ENCODE measurements at regions not wholly inside any gene's neighbourhood (a gene's known extent, or its start where the extent isn't known, plus 50 kb on each side); places are given as distances from the start of the nearest gene placed in this dataset.

- Mint-ChIP-seq H3K4me1 (peaks cover 17% of the 10 kb centered on the region), H3K4me3 (no peak overlapping the region), H3K36me3 (ENCODE audit: low read depth) (no peaks in the 10 kb centered on the region), H3K9me3 (no peaks in the 10 kb centered on the region), H3K27me3 (peaks cover 4% of the 10 kb centered on the region), H3K27ac (no peak overlapping the region)
- POLR2A ChIA-PET, result no interaction called here
- no peak for DNase-seq
- CTCF ChIA-PET, result interaction anchor here (2.0 kb wide), 1 partner anchor 9 kb away, joined by 5 read pairs; no protein-coding TSS in a partner anchor
Observed at GRCh38 chr9:107211284-107211923, 71.7 kb upstream of the RAD23B start.

GRCh38 chr9:107212613-107213012 lies 70.5 kb upstream of the RAD23B start:
- no peaks in the 10 kb centered on the region for H3K36me3 Mint-ChIP-seq (ENCODE audit: low read depth)
- no peak overlapping the region for H3K4me3 Mint-ChIP-seq
- H3K27ac Mint-ChIP-seq, result no peak overlapping the region
- DNase-seq, result no peak
- H3K9me3 Mint-ChIP-seq, result no peaks in the 10 kb centered on the region
- CTCF ChIA-PET, result no interaction called here
- POLR2A ChIA-PET, result no interaction called here
- peaks cover 17% of the 10 kb centered on the region for H3K4me1 Mint-ChIP-seq
- H3K27me3 Mint-ChIP-seq, result peaks cover 4% of the 10 kb centered on the region

- CTCF ChIA-PET, result interaction anchor here (0.9 kb wide), 1 partner anchor 11 kb away, joined by 3 read pairs; no protein-coding TSS in a partner anchor
- no peak overlapping the region for H3K4me3 Mint-ChIP-seq
Observed at GRCh38 chr9:107213080-107213479, 70.0 kb upstream of the RAD23B start.

GRCh38 chr9:107213561-107214028 lies 69.5 kb upstream of the RAD23B start:
- Mint-ChIP-seq H3K27ac (no peak overlapping the region), H3K36me3 (ENCODE audit: low read depth) (no peaks in the 10 kb centered on the region), H3K4me1 (peaks cover 17% of the 10 kb centered on the region), H3K4me3 (no peak overlapping the region), H3K9me3 (no peaks in the 10 kb centered on the region), H3K27me3 (peaks cover 4% of the 10 kb centered on the region)
- POLR2A ChIA-PET, result no interaction called here
- peak; percentile 23 for DNase-seq
- CTCF ChIA-PET, result interaction anchor here (0.9 kb wide), 1 partner anchor 11 kb away, joined by 3 read pairs; no protein-coding TSS in a partner anchor

More at GRCh38 chr9:107213080-107213479, 70.0 kb upstream of the RAD23B start:
- no peak overlapping the region for H3K27ac Mint-ChIP-seq
- no peaks in the 10 kb centered on the region for H3K36me3 Mint-ChIP-seq (ENCODE audit: low read depth)
- H3K4me1 Mint-ChIP-seq, result peaks cover 17% of the 10 kb centered on the region
- H3K27me3 Mint-ChIP-seq, result peaks cover 4% of the 10 kb centered on the region
- H3K9me3 Mint-ChIP-seq, result no peaks in the 10 kb centered on the region
- DNase-seq, result no peak
- POLR2A ChIA-PET, result no interaction called here

GRCh38 chr9:107214381-107214780 lies 68.7 kb upstream of the RAD23B start:
- Mint-ChIP-seq H3K27ac (no peak overlapping the region), H3K4me1 (peaks cover 17% of the 10 kb centered on the region), H3K36me3 (ENCODE audit: low read depth) (no peaks in the 10 kb centered on the region), H3K4me3 (no peak overlapping the region), H3K9me3 (no peaks in the 10 kb centered on the region), H3K27me3 (peaks cover 4% of the 10 kb centered on the region)
- DNase-seq, result no peak
- POLR2A ChIA-PET, result no interaction called here
- CTCF ChIA-PET, result no interaction called here

GRCh38 chr9:107214915-107215314 lies 68.2 kb upstream of the RAD23B start:
- Mint-ChIP-seq H3K4me3 (no peak overlapping the region), H3K27ac (no peak overlapping the region), H3K4me1 (peaks cover 17% of the 10 kb centered on the region), H3K27me3 (peaks cover 3% of the 10 kb centered on the region), H3K36me3 (ENCODE audit: low read depth) (no peaks in the 10 kb centered on the region), H3K9me3 (no peaks in the 10 kb centered on the region)
- CTCF ChIA-PET, result no interaction called here
- POLR2A ChIA-PET, result no interaction called here
- no peak for DNase-seq

GRCh38 chr9:107215381-107215780 lies 67.7 kb upstream of the RAD23B start:
- CTCF ChIA-PET, result no interaction called here
- no peak for DNase-seq
- Mint-ChIP-seq H3K9me3 (no peaks in the 10 kb centered on the region), H3K4me1 (peaks cover 17% of the 10 kb centered on the region), H3K4me3 (no peak overlapping the region), H3K36me3 (ENCODE audit: low read depth) (no peaks in the 10 kb centered on the region), H3K27ac (no peak overlapping the region), H3K27me3 (no peaks in the 10 kb centered on the region)
- POLR2A ChIA-PET, result no interaction called here

GRCh38 chr9:107216329-107216728 lies 66.8 kb upstream of the RAD23B start:
- POLR2A ChIA-PET, result no interaction called here
- H3K9me3 Mint-ChIP-seq, result no peaks in the 10 kb centered on the region
- H3K36me3 Mint-ChIP-seq (ENCODE audit: low read depth), result no peaks in the 10 kb centered on the region
- CTCF ChIA-PET, result no interaction called here
- H3K4me1 Mint-ChIP-seq, result peaks cover 17% of the 10 kb centered on the region
- no peak overlapping the region for H3K27ac Mint-ChIP-seq
- H3K4me3 Mint-ChIP-seq, result no peak overlapping the region
- no peak for DNase-seq
- H3K27me3 Mint-ChIP-seq, result no peaks in the 10 kb centered on the region

GRCh38 chr9:107218829-107219485 lies 64.1 kb upstream of the RAD23B start:
- ChIA-PET POLR2A (no interaction called here), CTCF (no interaction called here)
- peaks cover 4% of the 10 kb centered on the region for H3K4me1 Mint-ChIP-seq
- no peaks in the 10 kb centered on the region for H3K9me3 Mint-ChIP-seq
- no peak overlapping the region for H3K27ac Mint-ChIP-seq
- no peak overlapping the region for H3K4me3 Mint-ChIP-seq
- no peak for DNase-seq
- peaks cover 7% of the 10 kb centered on the region for H3K27me3 Mint-ChIP-seq
- no peaks in the 10 kb centered on the region for H3K36me3 Mint-ChIP-seq (ENCODE audit: low read depth)

GRCh38 chr9:107219486-107220077 lies 63.5 kb upstream of the RAD23B start:
- no peaks in the 10 kb centered on the region for H3K9me3 Mint-ChIP-seq
- H3K4me3 Mint-ChIP-seq, result no peak overlapping the region
- ChIA-PET CTCF (interaction anchor here (1.8 kb wide), 1 partner anchor 9 kb away, joined by 5 read pairs; no protein-coding TSS in a partner anchor), POLR2A (no interaction called here)
- no peaks in the 10 kb centered on the region for H3K36me3 Mint-ChIP-seq (ENCODE audit: low read depth)
- peaks cover 3% of the 10 kb centered on the region for H3K4me1 Mint-ChIP-seq
- peaks cover 7% of the 10 kb centered on the region for H3K27me3 Mint-ChIP-seq
- no peak for DNase-seq
- H3K27ac Mint-ChIP-seq, result no peak overlapping the region

GRCh38 chr9:107221321-107221720 lies 61.8 kb upstream of the RAD23B start:
- DNase-seq, result no peak
- CTCF ChIA-PET, result interaction anchor here (0.6 to 1.8 kb wide), 2 partner anchors 10 to 222 kb away, joined by 3 to 5 read pairs; no protein-coding TSS in a partner anchor
- no peak overlapping the region for H3K4me3 Mint-ChIP-seq

GRCh38 chr9:107222020-107222522 lies 61.0 kb upstream of the RAD23B start:
- ChIA-PET POLR2A (no interaction called here), CTCF (interaction anchor here (0.6 kb wide), 1 partner anchor 18 kb away, joined by 3 read pairs; no protein-coding TSS in a partner anchor)
- no peak overlapping the region for H3K4me3 Mint-ChIP-seq
- no peaks in the 10 kb centered on the region for H3K9me3 Mint-ChIP-seq
- H3K4me1 Mint-ChIP-seq, result no peaks in the 10 kb centered on the region
- H3K27me3 Mint-ChIP-seq, result peaks cover 15% of the 10 kb centered on the region
- H3K36me3 Mint-ChIP-seq (ENCODE audit: low read depth), result no peaks in the 10 kb centered on the region
- no peak for DNase-seq
- H3K27ac Mint-ChIP-seq, result no peak overlapping the region

More at GRCh38 chr9:107221321-107221720, 61.8 kb upstream of the RAD23B start:
- Mint-ChIP-seq H3K27me3 (peaks cover 13% of the 10 kb centered on the region), H3K9me3 (no peaks in the 10 kb centered on the region), H3K27ac (no peak overlapping the region), H3K4me1 (no peaks in the 10 kb centered on the region), H3K36me3 (ENCODE audit: low read depth) (no peaks in the 10 kb centered on the region)
- POLR2A ChIA-PET, result no interaction called here

GRCh38 chr9:107223381-107223780 lies 59.7 kb upstream of the RAD23B start:
- POLR2A ChIA-PET, result no interaction called here
- DNase-seq, result no peak
- no peaks in the 10 kb centered on the region for H3K36me3 Mint-ChIP-seq (ENCODE audit: low read depth)
- H3K4me3 Mint-ChIP-seq, result no peak overlapping the region
- H3K9me3 Mint-ChIP-seq, result no peaks in the 10 kb centered on the region
- no peak overlapping the region for H3K27ac Mint-ChIP-seq
- H3K4me1 Mint-ChIP-seq, result no peaks in the 10 kb centered on the region
- H3K27me3 Mint-ChIP-seq, result peaks cover 22% of the 10 kb centered on the region
- CTCF ChIA-PET, result no interaction called here

Measured in activated CD4-positive, alpha-beta T cell treated with anti-CD3 and anti-CD28 coated beads, Interleukin-2, amount 10 ng/mL, durations not matched to agents 7 days and 5 days (primary cell).